ENCODE measurements at regions not wholly inside any gene's neighbourhood (a gene's known extent, or its start where the extent isn't known, plus 50 kb on each side); places are given as distances from the start of the nearest gene placed in this dataset.

DNA sequence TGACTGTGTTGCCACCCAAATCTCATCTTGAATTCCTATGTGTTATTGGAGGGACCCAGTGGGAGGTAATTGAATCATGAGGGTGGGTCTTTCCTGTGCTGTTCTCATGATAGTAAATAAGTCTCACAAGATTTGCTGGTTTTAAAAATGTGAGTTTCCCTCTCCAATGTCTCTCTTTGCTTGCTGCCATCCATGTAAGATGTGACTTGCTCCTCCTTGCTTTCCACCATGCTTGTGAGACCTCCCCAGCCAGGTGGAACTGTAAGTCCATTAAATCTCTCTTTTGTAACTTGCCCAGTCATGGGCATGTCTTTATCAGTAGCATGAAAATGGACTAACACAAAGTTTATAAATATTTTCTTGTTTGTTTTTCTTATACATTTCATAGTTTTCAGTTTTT, 990.5 kb upstream of the CITED2 start:
- no peaks in the 10 kb centered on the region for H3K4me1 ChIP-seq (replicated peaks in 1 of 2)
- no peaks in the 10 kb centered on the region for H3K9me3 ChIP-seq (replicated peaks in 1 of 3)
- no peaks in the 10 kb centered on the region for H3K27me3 ChIP-seq
- H3K36me3 ChIP-seq (replicated peaks in 1 of 2): no peaks in the 10 kb centered on the region
- no peak overlapping the region for H3K27ac ChIP-seq
- intact Hi-C loops (cut with DNase I): no loop called here
- TF ChIP-seq POLR2A (IDR thresholded peaks at IDR 0.05): no peak
- TF ChIP-seq, protein P1, sequence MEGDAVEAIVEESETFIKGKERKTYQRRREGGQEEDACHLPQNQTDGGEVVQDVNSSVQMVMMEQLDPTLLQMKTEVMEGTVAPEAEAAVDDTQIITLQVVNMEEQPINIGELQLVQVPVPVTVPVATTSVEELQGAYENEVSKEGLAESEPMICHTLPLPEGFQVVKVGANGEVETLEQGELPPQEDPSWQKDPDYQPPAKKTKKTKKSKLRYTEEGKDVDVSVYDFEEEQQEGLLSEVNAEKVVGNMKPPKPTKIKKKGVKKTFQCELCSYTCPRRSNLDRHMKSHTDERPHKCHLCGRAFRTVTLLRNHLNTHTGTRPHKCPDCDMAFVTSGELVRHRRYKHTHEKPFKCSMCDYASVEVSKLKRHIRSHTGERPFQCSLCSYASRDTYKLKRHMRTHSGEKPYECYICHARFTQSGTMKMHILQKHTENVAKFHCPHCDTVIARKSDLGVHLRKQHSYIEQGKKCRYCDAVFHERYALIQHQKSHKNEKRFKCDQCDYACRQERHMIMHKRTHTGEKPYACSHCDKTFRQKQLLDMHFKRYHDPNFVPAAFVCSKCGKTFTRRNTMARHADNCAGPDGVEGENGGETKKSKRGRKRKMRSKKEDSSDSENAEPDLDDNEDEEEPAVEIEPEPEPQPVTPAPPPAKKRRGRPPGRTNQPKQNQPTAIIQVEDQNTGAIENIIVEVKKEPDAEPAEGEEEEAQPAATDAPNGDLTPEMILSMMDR (IDR thresholded peaks at IDR 0.05): no peak
- no peak for DNase-seq
- no peak overlapping the region for H3K4me3 ChIP-seq

DNA sequence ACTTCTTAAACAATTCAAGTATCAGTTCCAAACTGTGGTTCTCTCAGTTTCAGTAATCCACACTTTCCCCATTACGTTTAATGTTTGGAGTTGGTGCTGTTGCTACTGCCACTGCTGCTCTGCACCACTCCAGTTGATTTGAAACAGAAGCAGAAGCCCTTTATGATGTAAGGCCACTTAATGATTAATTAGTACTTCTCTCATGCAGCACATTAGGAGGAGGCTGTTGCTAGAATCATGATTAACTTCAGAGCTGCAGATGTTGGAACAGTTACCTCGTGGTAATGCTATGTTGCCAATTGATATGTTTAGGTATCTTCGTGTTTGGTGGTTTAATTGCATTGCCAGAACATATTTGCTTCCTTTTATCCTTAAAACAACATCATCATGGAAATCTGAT, 986.2 kb upstream of the CITED2 start:
- H3K27me3 ChIP-seq: no peaks in the 10 kb centered on the region
- no peak overlapping the region for H3K4me3 ChIP-seq
- H3K4me1 ChIP-seq (replicated peaks in 1 of 2): no peaks in the 10 kb centered on the region
- no peak overlapping the region for H3K27ac ChIP-seq
- DNase-seq: no peak
- WGBS, 4 donors: 80 to 90% (median 86%) methylated on average over 3 of the region's 3 CpGs
- H3K36me3 ChIP-seq (replicated peaks in 1 of 2): no peaks in the 10 kb centered on the region
- intact Hi-C loops (cut with DNase I): no loop called here
- no peaks in the 10 kb centered on the region for H3K9me3 ChIP-seq (replicated peaks in 1 of 3)
- TF ChIP-seq, protein P1 (IDR thresholded peaks at IDR 0.05): no peak
- no peak for TF ChIP-seq POLR2A (IDR thresholded peaks at IDR 0.05)

DNA sequence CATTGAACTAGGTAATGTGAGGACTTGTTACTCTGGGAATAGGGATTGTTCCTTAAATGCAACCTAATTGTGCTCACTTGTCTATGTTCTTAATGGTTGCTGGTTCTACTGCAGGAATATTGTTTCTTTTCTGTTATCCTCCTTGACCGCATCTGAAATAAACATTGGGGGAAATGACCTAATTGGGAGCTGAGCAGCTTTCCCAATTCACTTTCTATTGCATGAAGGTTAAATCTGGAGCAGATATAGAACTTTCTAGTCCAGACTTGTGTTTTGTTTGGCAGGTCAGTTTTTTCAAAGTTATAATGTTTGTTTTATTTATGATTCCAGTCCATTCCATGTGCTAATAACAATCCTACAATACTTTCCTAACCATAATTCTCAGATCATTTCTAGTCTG, 981.0 kb upstream of the CITED2 start:
- TF ChIP-seq, protein P1 (IDR thresholded peaks at IDR 0.05): no peak
- no peak for TF ChIP-seq POLR2A (IDR thresholded peaks at IDR 0.05)
- Histone ChIP-seq H3K4me3 (no peak overlapping the region), H3K9me3 (replicated peaks in 1 of 3) (no peaks in the 10 kb centered on the region), H3K4me1 (replicated peaks in 1 of 2) (no peaks in the 10 kb centered on the region), H3K36me3 (replicated peaks in 1 of 2) (no peaks in the 10 kb centered on the region), H3K27me3 (no peaks in the 10 kb centered on the region), H3K27ac (no peak overlapping the region)
- intact Hi-C loops (cut with DNase I): no loop called here
- WGBS, 4 donors: 38 to 91% (median 65%) methylated on average over 1 of the region's 1 CpG
- DNase-seq: no peak

DNA sequence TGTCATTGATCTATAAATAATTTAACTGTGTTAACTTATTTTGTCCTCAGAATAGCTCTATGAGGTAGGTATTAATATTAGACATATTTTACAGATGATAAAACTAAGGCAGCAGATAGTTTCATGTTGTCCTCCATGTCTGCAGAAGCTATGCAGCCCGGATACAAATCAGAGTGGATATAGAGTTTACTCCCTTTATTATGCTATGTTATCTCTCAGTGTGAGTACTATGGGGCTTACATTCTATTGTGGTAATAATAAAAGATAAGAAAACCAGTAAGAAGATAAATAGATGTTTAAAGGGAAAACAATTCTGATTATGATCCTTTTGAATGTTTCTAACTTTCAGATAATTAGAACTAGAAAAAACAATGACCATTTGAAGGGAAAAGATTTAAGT, 979.8 kb upstream of the CITED2 start:
- no peaks in the 10 kb centered on the region for H3K4me1 ChIP-seq (replicated peaks in 1 of 2)
- H3K36me3 ChIP-seq (replicated peaks in 1 of 2): no peaks in the 10 kb centered on the region
- H3K27me3 ChIP-seq: no peaks in the 10 kb centered on the region
- no peak overlapping the region for H3K4me3 ChIP-seq
- 84 to 92% (median 88%) methylated on average over 1 of the region's 1 CpG for WGBS, 4 donors
- no peak for TF ChIP-seq POLR2A (IDR thresholded peaks at IDR 0.05)
- TF ChIP-seq, protein P1 (IDR thresholded peaks at IDR 0.05): no peak
- H3K27ac ChIP-seq: no peak overlapping the region
- intact Hi-C loops (cut with DNase I): no loop called here
- H3K9me3 ChIP-seq (replicated peaks in 1 of 3): no peaks in the 10 kb centered on the region
- no peak for DNase-seq
